NCI-H2081 (cell line): ENCODE measurements at regions not wholly inside any gene's neighbourhood (a gene's known extent, or its start where the extent isn't known, plus 50 kb on each side); places are given as distances from the start of the nearest gene placed in this dataset.

Experiments used
- DNase-seq, 2 experiments: peaks; one replicate each; lab custom pipeline; 2025; lab: John Stamatoyannopoulos, UW

GRCh38 chr6:143621876-143622605, 55.7 kb upstream of the PHACTR2 start:
- no peak for DNase-seq

GRCh38 chr6:143621159-143621873, 56.4 kb upstream of the PHACTR2 start:
- DNase-seq = no peak

- DNase-seq = no peak
Observed at GRCh38 chr6:143620447-143620846, 57.3 kb upstream of the PHACTR2 start.

- DNase-seq = no peak
Observed at GRCh38 chr6:143619824-143620401, 57.9 kb upstream of the PHACTR2 start.

GRCh38 chr6:143616741-143617140, 61.0 kb upstream of the PHACTR2 start:
- DNase-seq = no peak

GRCh38 chr6:143615785-143616184, 62.0 kb upstream of the PHACTR2 start:
- DNase-seq = no peak

- DNase-seq = no peak
Observed at GRCh38 chr6:143614235-143614634, 63.5 kb upstream of the PHACTR2 start.

GRCh38 chr6:143613749-143614148, 64.0 kb upstream of the PHACTR2 start:
- no peak for DNase-seq

- DNase-seq = no peak
Observed at GRCh38 chr6:143612186-143612585, 65.6 kb upstream of the PHACTR2 start.

GRCh38 chr6:143611580-143611979, 66.2 kb upstream of the PHACTR2 start:
- DNase-seq = no peak

- DNase-seq = no peak
Observed at GRCh38 chr6:143609972-143610371, 67.8 kb upstream of the PHACTR2 start.

- no peak for DNase-seq
Observed at GRCh38 chr6:143609501-143609900, 68.3 kb upstream of the PHACTR2 start.

- DNase-seq = no peak
Observed at GRCh38 chr6:143608906-143609305, 68.9 kb upstream of the PHACTR2 start.

- no peak for DNase-seq
Observed at GRCh38 chr6:143607974-143608373, 69.8 kb upstream of the PHACTR2 start.

GRCh38 chr6:143607168-143607567, 70.6 kb upstream of the PHACTR2 start:
- DNase-seq = no peak

GRCh38 chr6:143605906-143606521, 71.8 kb upstream of the PHACTR2 start:
- DNase-seq = no peak

GRCh38 chr6:143603455-143603854, 74.3 kb upstream of the PHACTR2 start:
- no peak for DNase-seq

GRCh38 chr6:143601504-143601903, 76.3 kb upstream of the PHACTR2 start:
- no peak for DNase-seq

GRCh38 chr6:143600821-143601220, 76.9 kb upstream of the PHACTR2 start:
- DNase-seq = no peak

- DNase-seq = no peak
Observed at GRCh38 chr6:143598466-143599080, 79.2 kb upstream of the PHACTR2 start.

GRCh38 chr6:143596866-143597265, 80.9 kb upstream of the PHACTR2 start:
- no peak for DNase-seq
